HL-60 (cell line): ENCODE measurements at regions not wholly inside any gene's neighbourhood (a gene's known extent, or its start where the extent isn't known, plus 50 kb on each side); places are given as distances from the start of the nearest gene placed in this dataset.

Experiments
- DNase-seq, 2 experiments: peaks; one replicate each; pipeline ENCODE4 v3.0.0-alpha.2; 2010 to 2020; ENCODE audit warnings: low read depth in 1 of 2, low spot score in 1 of 2
- H3K27ac ChIP-seq: fragments of 250-450 bp; sonication (Bioruptor Pico); replicated peaks from 2 replicates; pipeline ENCODE4 v1.5.1; 2020; ENCODE audit warnings: mild to moderate bottlenecking, moderate library complexity
- H3K27me3 ChIP-seq: fragments of 250-450 bp; sonication (Bioruptor Pico); 2 replicates; pipeline ENCODE4 v1.5.1; 2021; ENCODE audit warnings: mild to moderate bottlenecking, moderate library complexity; ENCODE audit not compliant: insufficient read depth, poor library complexity, severe bottlenecking
- H3K4me3 ChIP-seq: replicated peaks from 2 replicates; pipeline ENCODE4 v1.5.1; 2011; ENCODE audit warnings: mild to moderate bottlenecking, control low read depth, low read length; ENCODE audit not compliant: insufficient read depth
- CTCF ChIP-seq: IDR thresholded peaks from one replicate; pipeline ENCODE4 v1.5.1; 2011; ENCODE audit warnings: low read length, control low read depth, inconsistent platforms; ENCODE audit not compliant: insufficient read depth
- GABPA ChIP-seq: IDR thresholded peaks from 2 replicates; pipeline ENCODE4 v1.6.1; 2012; ENCODE audit warnings: low read depth
- POLR2AphosphoS5 ChIP-seq: IDR thresholded peaks from 2 replicates; pipeline ENCODE4 v1.6.1; 2012; ENCODE audit warnings: low read depth
- SPI1 ChIP-seq: IDR thresholded peaks from 2 replicates; pipeline ENCODE4 v1.6.1; 2012; ENCODE audit warnings: low read depth, mild to moderate bottlenecking, borderline replicate concordance
- TF ChIP-seq, protein P1 (sequence below): IDR thresholded peaks from 2 replicates; pipeline ENCODE4 v1.6.1; 2012; ENCODE audit warnings: low read depth; ENCODE audit not compliant: insufficient replicate concordance

GRCh38 chr6:51349857-51350256 is 531.2 kb downstream of the TFAP2B start:
- no peak for DNase-seq
- no peak for TF ChIP-seq CTCF
- no peak for TF ChIP-seq SPI1
- no peak overlapping the region for H3K27ac ChIP-seq
- no peaks in the 10 kb centered on the region for H3K27me3 ChIP-seq
- H3K4me3 ChIP-seq: no peak overlapping the region

- no peak for DNase-seq
- H3K27ac ChIP-seq: no peak overlapping the region
- no peaks in the 10 kb centered on the region for H3K27me3 ChIP-seq
- TF ChIP-seq POLR2AphosphoS5 (no peak), CTCF (no peak), SPI1 (no peak)
- no peak overlapping the region for H3K4me3 ChIP-seq
These were observed 531.7 kb downstream of the TFAP2B start for GRCh38 chr6:51350308-51350904.

DNA sequence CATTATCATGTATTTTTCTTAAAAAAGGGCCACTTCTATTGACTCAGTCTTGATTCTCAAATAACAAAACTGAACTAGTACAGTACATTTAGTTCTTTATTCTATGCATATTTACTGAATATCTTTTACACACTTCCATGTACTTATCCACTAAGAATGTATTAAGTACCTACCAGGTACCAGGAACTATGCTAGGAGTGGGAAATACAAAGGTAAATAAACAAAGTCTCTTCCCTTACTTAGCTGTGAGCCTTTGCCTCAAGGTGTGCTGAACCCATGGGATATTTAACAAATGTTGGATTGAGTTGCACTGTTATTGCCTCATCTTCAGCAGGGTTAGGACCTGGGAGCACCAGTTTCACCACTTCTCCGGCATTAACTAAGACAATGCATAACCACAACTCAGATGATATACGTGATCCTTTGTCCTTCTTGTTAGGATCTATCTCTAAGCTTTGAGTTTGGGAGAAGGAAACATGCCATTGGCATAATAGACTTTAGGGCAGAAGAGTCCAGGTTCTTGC is 533.9 kb downstream of the TFAP2B start:
- no peak overlapping the region for H3K4me3 ChIP-seq
- no peak overlapping the region for H3K27ac ChIP-seq
- TF ChIP-seq CTCF (no peak), SPI1 (no peak), POLR2AphosphoS5 (no peak), GABPA (no peak)
- TF ChIP-seq, protein P1, sequence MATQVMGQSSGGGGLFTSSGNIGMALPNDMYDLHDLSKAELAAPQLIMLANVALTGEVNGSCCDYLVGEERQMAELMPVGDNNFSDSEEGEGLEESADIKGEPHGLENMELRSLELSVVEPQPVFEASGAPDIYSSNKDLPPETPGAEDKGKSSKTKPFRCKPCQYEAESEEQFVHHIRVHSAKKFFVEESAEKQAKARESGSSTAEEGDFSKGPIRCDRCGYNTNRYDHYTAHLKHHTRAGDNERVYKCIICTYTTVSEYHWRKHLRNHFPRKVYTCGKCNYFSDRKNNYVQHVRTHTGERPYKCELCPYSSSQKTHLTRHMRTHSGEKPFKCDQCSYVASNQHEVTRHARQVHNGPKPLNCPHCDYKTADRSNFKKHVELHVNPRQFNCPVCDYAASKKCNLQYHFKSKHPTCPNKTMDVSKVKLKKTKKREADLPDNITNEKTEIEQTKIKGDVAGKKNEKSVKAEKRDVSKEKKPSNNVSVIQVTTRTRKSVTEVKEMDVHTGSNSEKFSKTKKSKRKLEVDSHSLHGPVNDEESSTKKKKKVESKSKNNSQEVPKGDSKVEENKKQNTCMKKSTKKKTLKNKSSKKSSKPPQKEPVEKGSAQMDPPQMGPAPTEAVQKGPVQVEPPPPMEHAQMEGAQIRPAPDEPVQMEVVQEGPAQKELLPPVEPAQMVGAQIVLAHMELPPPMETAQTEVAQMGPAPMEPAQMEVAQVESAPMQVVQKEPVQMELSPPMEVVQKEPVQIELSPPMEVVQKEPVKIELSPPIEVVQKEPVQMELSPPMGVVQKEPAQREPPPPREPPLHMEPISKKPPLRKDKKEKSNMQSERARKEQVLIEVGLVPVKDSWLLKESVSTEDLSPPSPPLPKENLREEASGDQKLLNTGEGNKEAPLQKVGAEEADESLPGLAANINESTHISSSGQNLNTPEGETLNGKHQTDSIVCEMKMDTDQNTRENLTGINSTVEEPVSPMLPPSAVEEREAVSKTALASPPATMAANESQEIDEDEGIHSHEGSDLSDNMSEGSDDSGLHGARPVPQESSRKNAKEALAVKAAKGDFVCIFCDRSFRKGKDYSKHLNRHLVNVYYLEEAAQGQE: no peak
- no peak for DNase-seq
- H3K27me3 ChIP-seq: no peaks in the 10 kb centered on the region

GRCh38 chr6:51360287-51360686 is 541.6 kb downstream of the TFAP2B start:
- H3K27me3 ChIP-seq: peaks cover 2% of the 10 kb centered on the region
- TF ChIP-seq GABPA: no peak
- no peak for TF ChIP-seq SPI1
- no peak for TF ChIP-seq POLR2AphosphoS5
- TF ChIP-seq, protein P1: no peak
- no peak for TF ChIP-seq CTCF
- H3K4me3 ChIP-seq: no peak overlapping the region
- no peak for DNase-seq
- H3K27ac ChIP-seq: no peak overlapping the region
